HFF-Myc (cell line): ENCODE measurements at regions not wholly inside any gene's neighbourhood (a gene's known extent, or its start where the extent isn't known, plus 50 kb on each side); places are given as distances from the start of the nearest gene placed in this dataset.

Experiments
- DNase-seq: peaks from one replicate; pipeline ENCODE4 v3.0.0-alpha.2; 2011; ENCODE audit warnings: low read depth; ENCODE audit errors: extremely low read depth
- H3K4me3 ChIP-seq: replicated peaks from 2 replicates; pipeline ENCODE4 v1.5.1; 2011; ENCODE audit warnings: low read depth, mild to moderate bottlenecking, control low read depth, low read length
- CTCF ChIP-seq: IDR thresholded peaks from 2 replicates; pipeline ENCODE4 v1.5.1; 2012; ENCODE audit warnings: mild to moderate bottlenecking, low read depth, low read length, control low read depth; ENCODE audit errors: missing control alignments

GRCh38 chr12:94789510-94790225 lies 139.3 kb upstream of the TMCC3 start:
- no peak for DNase-seq
- TF ChIP-seq CTCF = no peak
- no peak overlapping the region for H3K4me3 ChIP-seq

GRCh38 chr12:94788298-94788697 lies 137.9 kb upstream of the TMCC3 start:
- no peak overlapping the region for H3K4me3 ChIP-seq
- DNase-seq = no peak
- TF ChIP-seq CTCF = no peak

- no peak for TF ChIP-seq CTCF
- no peak overlapping the region for H3K4me3 ChIP-seq
- DNase-seq = no peak
Measured at GRCh38 chr12:94786906-94787305, 136.5 kb upstream of the TMCC3 start.

- no peak for TF ChIP-seq CTCF
- H3K4me3 ChIP-seq = no peak overlapping the region
- no peak for DNase-seq
Measured at GRCh38 chr12:94783862-94784261, 133.5 kb upstream of the TMCC3 start.

GRCh38 chr12:94783343-94783742 lies 133.0 kb upstream of the TMCC3 start:
- TF ChIP-seq CTCF = no peak
- DNase-seq = no peak
- no peak overlapping the region for H3K4me3 ChIP-seq

GRCh38 chr12:94781835-94782234 lies 131.5 kb upstream of the TMCC3 start:
- DNase-seq = no peak
- no peak for TF ChIP-seq CTCF
- H3K4me3 ChIP-seq = no peak overlapping the region

- no peak for TF ChIP-seq CTCF
- no peak for DNase-seq
Measured at GRCh38 chr12:94779485-94779884, 129.1 kb upstream of the TMCC3 start.

More at GRCh38 chr12:94779485-94779884, 129.1 kb upstream of the TMCC3 start:
- H3K4me3 ChIP-seq = no peak overlapping the region
